WTC11 (cell line): ENCODE measurements at regions not wholly inside any gene's neighbourhood (a gene's known extent, or its start where the extent isn't known, plus 50 kb on each side); places are given as distances from the start of the nearest gene placed in this dataset.

Experiments
- CBFB ChIP-seq: sonication (generic); formaldehyde crosslinking; IDR thresholded peaks from 2 replicates; pipeline ENCODE4 v1.8.1; 2022; ENCODE audit warnings: mild to moderate bottlenecking, low read depth, missing genetic modification reagents
- CREM ChIP-seq: sonication (generic); formaldehyde crosslinking; IDR thresholded peaks from 2 replicates; pipeline ENCODE4 v1.8.1; 2022; ENCODE audit warnings: mild to moderate bottlenecking, missing genetic modification reagents, moderate library complexity
- CTCF ChIP-seq: fragments of 200-600 bp; IDR thresholded peaks from 2 replicates; pipeline ENCODE4 v1.8.0; 2022; ENCODE audit warnings: antibody characterized with exemption
- ESRRA ChIP-seq: sonication (generic); formaldehyde crosslinking; IDR thresholded peaks from 2 replicates; pipeline ENCODE4 v1.8.1; 2022; ENCODE audit warnings: mild to moderate bottlenecking, missing genetic modification reagents, borderline replicate concordance
- MAX ChIP-seq: sonication (generic); formaldehyde crosslinking; IDR thresholded peaks from 2 replicates; pipeline ENCODE4 v1.8.0; 2022; ENCODE audit warnings: mild to moderate bottlenecking, missing genetic modification reagents
- NR2C2 ChIP-seq: sonication (generic); formaldehyde crosslinking; IDR thresholded peaks from 2 replicates; pipeline ENCODE4 v1.8.0; 2022; ENCODE audit warnings: mild to moderate bottlenecking, missing genetic modification reagents
- RELA ChIP-seq: sonication (generic); formaldehyde crosslinking; IDR thresholded peaks from 2 replicates; pipeline ENCODE4 v1.8.1; 2022; ENCODE audit warnings: missing genetic modification reagents, mild to moderate bottlenecking, borderline replicate concordance
- ZNF138 ChIP-seq: sonication (generic); formaldehyde crosslinking; conservative IDR thresholded peaks from 2 replicates; pipeline ENCODE4 v1.8.1; 2022; ENCODE audit warnings: mild to moderate bottlenecking, moderate library complexity, missing genetic modification reagents
- ZNF232 ChIP-seq: sonication (generic); formaldehyde crosslinking; IDR thresholded peaks from 2 replicates; pipeline ENCODE4 v1.8.0; 2022; ENCODE audit warnings: mild to moderate bottlenecking, missing genetic modification reagents
- ZNF416 ChIP-seq: fragments of 250-450 bp; sonication (Bioruptor Pico); IDR thresholded peaks from 2 replicates; pipeline ENCODE4 v1.9.0; 2021; ENCODE audit warnings: mild to moderate bottlenecking, inconsistent platforms
- TF ChIP-seq, protein P1 (sequence below): sonication (generic); formaldehyde crosslinking; IDR thresholded peaks from 2 replicates; pipeline ENCODE4 v1.8.0; 2022; ENCODE audit warnings: mild to moderate bottlenecking, missing genetic modification reagents
- TF ChIP-seq, protein P2 (sequence below): fragments of 250-450 bp; sonication (Bioruptor Pico); IDR thresholded peaks from 2 replicates; pipeline ENCODE4 v1.8.0; 2021; ENCODE audit warnings: mild to moderate bottlenecking
- TF ChIP-seq, protein P3 (sequence below): sonication (generic); formaldehyde crosslinking; IDR thresholded peaks from 2 replicates; pipeline ENCODE4 v1.8.1; 2022; ENCODE audit warnings: low read depth, mild to moderate bottlenecking, moderate library complexity, missing genetic modification reagents, borderline replicate concordance

GRCh38 chr13:105960326-105960725, 575.1 kb downstream of the EFNB2 start:
- TF ChIP-seq CREM (CRISPR knock-in tag): no peak
- no peak for TF ChIP-seq CTCF
- TF ChIP-seq, protein P1, sequence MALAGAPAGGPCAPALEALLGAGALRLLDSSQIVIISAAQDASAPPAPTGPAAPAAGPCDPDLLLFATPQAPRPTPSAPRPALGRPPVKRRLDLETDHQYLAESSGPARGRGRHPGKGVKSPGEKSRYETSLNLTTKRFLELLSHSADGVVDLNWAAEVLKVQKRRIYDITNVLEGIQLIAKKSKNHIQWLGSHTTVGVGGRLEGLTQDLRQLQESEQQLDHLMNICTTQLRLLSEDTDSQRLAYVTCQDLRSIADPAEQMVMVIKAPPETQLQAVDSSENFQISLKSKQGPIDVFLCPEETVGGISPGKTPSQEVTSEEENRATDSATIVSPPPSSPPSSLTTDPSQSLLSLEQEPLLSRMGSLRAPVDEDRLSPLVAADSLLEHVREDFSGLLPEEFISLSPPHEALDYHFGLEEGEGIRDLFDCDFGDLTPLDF (CRISPR knock-in tag): no peak
- no peak for TF ChIP-seq CBFB
- TF ChIP-seq NR2C2: no peak
- TF ChIP-seq ESRRA (CRISPR knock-in tag): no peak
- TF ChIP-seq, protein P2, sequence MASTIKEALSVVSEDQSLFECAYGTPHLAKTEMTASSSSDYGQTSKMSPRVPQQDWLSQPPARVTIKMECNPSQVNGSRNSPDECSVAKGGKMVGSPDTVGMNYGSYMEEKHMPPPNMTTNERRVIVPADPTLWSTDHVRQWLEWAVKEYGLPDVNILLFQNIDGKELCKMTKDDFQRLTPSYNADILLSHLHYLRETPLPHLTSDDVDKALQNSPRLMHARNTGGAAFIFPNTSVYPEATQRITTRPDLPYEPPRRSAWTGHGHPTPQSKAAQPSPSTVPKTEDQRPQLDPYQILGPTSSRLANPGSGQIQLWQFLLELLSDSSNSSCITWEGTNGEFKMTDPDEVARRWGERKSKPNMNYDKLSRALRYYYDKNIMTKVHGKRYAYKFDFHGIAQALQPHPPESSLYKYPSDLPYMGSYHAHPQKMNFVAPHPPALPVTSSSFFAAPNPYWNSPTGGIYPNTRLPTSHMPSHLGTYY: no peak
- TF ChIP-seq ZNF416 (CRISPR knock-in tag): no peak
- TF ChIP-seq ZNF232 (CRISPR knock-in tag): no peak
- TF ChIP-seq, protein P3, sequence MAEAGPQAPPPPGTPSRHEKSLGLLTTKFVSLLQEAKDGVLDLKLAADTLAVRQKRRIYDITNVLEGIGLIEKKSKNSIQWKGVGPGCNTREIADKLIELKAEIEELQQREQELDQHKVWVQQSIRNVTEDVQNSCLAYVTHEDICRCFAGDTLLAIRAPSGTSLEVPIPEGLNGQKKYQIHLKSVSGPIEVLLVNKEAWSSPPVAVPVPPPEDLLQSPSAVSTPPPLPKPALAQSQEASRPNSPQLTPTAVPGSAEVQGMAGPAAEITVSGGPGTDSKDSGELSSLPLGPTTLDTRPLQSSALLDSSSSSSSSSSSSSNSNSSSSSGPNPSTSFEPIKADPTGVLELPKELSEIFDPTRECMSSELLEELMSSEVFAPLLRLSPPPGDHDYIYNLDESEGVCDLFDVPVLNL (CRISPR knock-in tag): no peak
- TF ChIP-seq RELA: no peak
- no peak for TF ChIP-seq MAX
- no peak for TF ChIP-seq ZNF138 (CRISPR knock-in tag)
